ENCODE measurements at regions not wholly inside any gene's neighbourhood (a gene's known extent, or its start where the extent isn't known, plus 50 kb on each side); places are given as distances from the start of the nearest gene placed in this dataset.

DNA sequence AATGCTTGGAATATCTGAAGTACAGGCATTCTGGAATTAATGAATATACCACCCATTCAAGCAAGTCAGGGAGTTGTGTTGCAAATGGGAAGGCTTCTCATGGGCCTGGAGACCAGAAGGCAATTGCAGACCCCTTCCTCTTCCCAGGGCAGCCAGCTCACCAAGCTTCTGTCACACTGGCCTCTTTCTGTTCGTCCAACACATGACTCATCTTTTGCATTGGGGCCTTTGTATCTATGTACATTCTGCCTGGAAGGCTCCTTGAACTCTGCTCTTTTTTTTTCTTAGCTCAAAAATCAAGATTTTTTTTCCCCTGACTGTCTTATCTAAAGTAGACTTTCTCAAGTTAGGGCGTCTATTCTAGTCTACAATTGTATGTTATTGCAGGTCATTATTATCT lies 132.9 kb upstream of the MYLIP start:
- no peaks in the 10 kb centered on the region for H3K9me3 ChIP-seq (ENCODE audit: control insufficient read depth, insufficient read depth, low read depth, low read length)
- CTCF ChIA-PET, result interaction anchor here (0.6 kb wide), 1 partner anchor 288 kb away, joined by 3 read pairs; no protein-coding TSS in a partner anchor
- H3K27ac ChIP-seq (ENCODE audit: extremely low read depth, low read depth, low read length), result no peak overlapping the region
- POLR2A ChIA-PET, result no interaction called here
- no peaks in the 10 kb centered on the region for H3K36me3 ChIP-seq (ENCODE audit: control insufficient read depth in 2 of 2, insufficient read depth in 1 of 2, low read length in 2 of 2)
- H3K4me3 ChIP-seq (ENCODE audit: low read depth, low read length), result no peak overlapping the region
- TF ChIP-seq ZNF747 (tag by site-specific recombination; IDR thresholded peaks at IDR 0.05), result no peak
- no peak for TF ChIP-seq ZBTB10 (tag by site-specific recombination; IDR thresholded peaks at IDR 0.05)
- TF ChIP-seq ZNF423 (tag by site-specific recombination; IDR thresholded peaks at IDR 0.05), result no peak
- TF ChIP-seq ZNF114 (tag by site-specific recombination; IDR thresholded peaks at IDR 0.05), result no peak
- no peak for TF ChIP-seq OSR2 (tag by site-specific recombination; IDR thresholded peaks at IDR 0.05)
- no peak for TF ChIP-seq ZNF433 (tag by site-specific recombination; IDR thresholded peaks at IDR 0.05; ENCODE audit: low read depth)
- TF ChIP-seq ZNF354C (tag by site-specific recombination; IDR thresholded peaks at IDR 0.05; ENCODE audit: borderline replicate concordance, low read depth), result no peak
- TF ChIP-seq GLI4 (tag by site-specific recombination; IDR thresholded peaks at IDR 0.05), result no peak
- no peak for TF ChIP-seq GLIS2 (tag by site-specific recombination; IDR thresholded peaks at IDR 0.05)
- TF ChIP-seq ZNF391 (tag by site-specific recombination; IDR thresholded peaks at IDR 0.05; ENCODE audit: borderline replicate concordance, low read depth), result no peak
- no peak for TF ChIP-seq ZNF658 (tag by site-specific recombination; IDR thresholded peaks at IDR 0.05)
- TF ChIP-seq ZNF792 (tag by site-specific recombination; IDR thresholded peaks at IDR 0.05), result no peak
- no peak for TF ChIP-seq ZBTB8A (tag by site-specific recombination; IDR thresholded peaks at IDR 0.05)
- TF ChIP-seq, protein P1, sequence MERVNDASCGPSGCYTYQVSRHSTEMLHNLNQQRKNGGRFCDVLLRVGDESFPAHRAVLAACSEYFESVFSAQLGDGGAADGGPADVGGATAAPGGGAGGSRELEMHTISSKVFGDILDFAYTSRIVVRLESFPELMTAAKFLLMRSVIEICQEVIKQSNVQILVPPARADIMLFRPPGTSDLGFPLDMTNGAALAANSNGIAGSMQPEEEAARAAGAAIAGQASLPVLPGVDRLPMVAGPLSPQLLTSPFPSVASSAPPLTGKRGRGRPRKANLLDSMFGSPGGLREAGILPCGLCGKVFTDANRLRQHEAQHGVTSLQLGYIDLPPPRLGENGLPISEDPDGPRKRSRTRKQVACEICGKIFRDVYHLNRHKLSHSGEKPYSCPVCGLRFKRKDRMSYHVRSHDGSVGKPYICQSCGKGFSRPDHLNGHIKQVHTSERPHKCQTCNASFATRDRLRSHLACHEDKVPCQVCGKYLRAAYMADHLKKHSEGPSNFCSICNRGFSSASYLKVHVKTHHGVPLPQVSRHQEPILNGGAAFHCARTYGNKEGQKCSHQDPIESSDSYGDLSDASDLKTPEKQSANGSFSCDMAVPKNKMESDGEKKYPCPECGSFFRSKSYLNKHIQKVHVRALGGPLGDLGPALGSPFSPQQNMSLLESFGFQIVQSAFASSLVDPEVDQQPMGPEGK (tag by site-specific recombination; IDR thresholded peaks at IDR 0.05), result no peak
- TF ChIP-seq YY1 (tag by site-specific recombination; IDR thresholded peaks at IDR 0.05), result no peak
- no peaks in the 10 kb centered on the region for H3K4me1 ChIP-seq (ENCODE audit: control insufficient read depth, insufficient read depth, low read length)

- no peaks in the 10 kb centered on the region for H3K9me3 ChIP-seq (ENCODE audit: control insufficient read depth, insufficient read depth, low read depth, low read length)
- TF ChIP-seq ZNF558 (tag by site-specific recombination; IDR thresholded peaks at IDR 0.05) (no peak), SCRT2 (tag by site-specific recombination; IDR thresholded peaks at IDR 0.05) (no peak), ZNF133 (tag by site-specific recombination; IDR thresholded peaks at IDR 0.05) (no peak), ZFP3 (tag by site-specific recombination; IDR thresholded peaks at IDR 0.05; ENCODE audit: low read depth) (no peak), ZBTB48 (tag by site-specific recombination; IDR thresholded peaks at IDR 0.05) (no peak), ZNF707 (tag by site-specific recombination; IDR thresholded peaks at IDR 0.05) (no peak), SP2 (tag by site-specific recombination; IDR thresholded peaks at IDR 0.05) (no peak), ZBTB8A (tag by site-specific recombination; IDR thresholded peaks at IDR 0.05) (no peak), KLF8 (tag by site-specific recombination; IDR thresholded peaks at IDR 0.05) (no peak), ZNF792 (tag by site-specific recombination; IDR thresholded peaks at IDR 0.05) (no peak), ZNF248 (tag by site-specific recombination; IDR thresholded peaks at IDR 0.05) (no peak), ZNF654 (tag by site-specific recombination; IDR thresholded peaks at IDR 0.05; ENCODE audit: low read depth) (no peak), GLI4 (tag by site-specific recombination; IDR thresholded peaks at IDR 0.05) (no peak), ZBTB1 (tag by site-specific recombination; IDR thresholded peaks at IDR 0.05) (no peak)
- H3K27ac ChIP-seq (ENCODE audit: extremely low read depth, low read depth, low read length), result no peak overlapping the region
- H3K36me3 ChIP-seq (ENCODE audit: control insufficient read depth in 2 of 2, insufficient read depth in 1 of 2, low read length in 2 of 2), result no peaks in the 10 kb centered on the region
- ChIA-PET POLR2A (no interaction called here), CTCF (interaction anchor here (0.6 to 1.1 kb wide), 2 partner anchors 133 to 288 kb away, joined by 3 to 4 read pairs; partner anchors contain the start of gene MYLIP)
- no peak overlapping the region for H3K4me3 ChIP-seq (ENCODE audit: low read depth, low read length)
- no peaks in the 10 kb centered on the region for H3K4me1 ChIP-seq (ENCODE audit: control insufficient read depth, insufficient read depth, low read length)
These were observed 133.4 kb upstream of the MYLIP start for GRCh38 chr6:15995493-15995892.
